H1 (cell line): ENCODE measurements at regions not wholly inside any gene's neighbourhood (a gene's known extent, or its start where the extent isn't known, plus 50 kb on each side); places are given as distances from the start of the nearest gene placed in this dataset.

ENCODE experiments used
- CTCF ChIA-PET: fragments of 300-600 bp; sonication (Branson Sonifier 250); formaldehyde crosslinking; loops from one replicate; lab custom pipeline; 2021; ENCODE audit not compliant: partially characterized antibody; lab: Charles Lee
- POLR2A ChIA-PET: fragments of 300-600 bp; sonication (Branson Sonifier 250); formaldehyde crosslinking; loops from one replicate; lab custom pipeline; 2021; ENCODE audit warnings: inconsistent platforms; ENCODE audit not compliant: partially characterized antibody; lab: Charles Lee
- DNase-seq, 2 experiments: peaks; one replicate each; pipeline versions ENCODE4 v3.0.0 to v3.0.0-alpha.2; 2010 to 2022; ENCODE audit warnings: low spot score in 2 of 2, low read depth in 1 of 2, mixed read lengths in 1 of 2
- FAIRE-seq: peaks from 2 replicates; lab custom pipeline; 2011; peaks lifted over from hg19 to GRCh38; lab: Jason Lieb, UNC
- H2AFZ ChIP-seq: 2 replicates; pipeline ENCODE4 v1.8.1; 2012; ENCODE audit warnings: low read length, inconsistent platforms
- H2AK5ac ChIP-seq: 2 replicates; pipeline ENCODE4 v1.6.1; 2013; ENCODE audit warnings: low read depth, low read length
- H2BK120ac ChIP-seq: replicated peaks from 2 replicates; pipeline ENCODE3; 2013; ENCODE audit warnings: low read depth, low read length, inconsistent platforms
- H2BK12ac ChIP-seq: 2 replicates; pipeline ENCODE4 v1.6.1; 2013; ENCODE audit warnings: low read depth, low read length
- H2BK15ac ChIP-seq: 2 replicates; pipeline ENCODE4 v1.6.1; 2013; ENCODE audit warnings: low read length
- H2BK20ac ChIP-seq: 2 replicates; pipeline ENCODE4 v1.6.1; 2013; ENCODE audit warnings: low read length
- H2BK5ac ChIP-seq: 2 replicates; pipeline ENCODE4 v1.6.1; 2013; ENCODE audit warnings: low read depth, low read length
- H3K14ac ChIP-seq: 2 replicates; pipeline ENCODE4 v1.6.1; 2013; ENCODE audit warnings: inconsistent platforms; ENCODE audit not compliant: insufficient read length
- H3K18ac ChIP-seq: 2 replicates; pipeline ENCODE4 v1.6.1; 2013; ENCODE audit warnings: low read length; ENCODE audit errors: extremely low read depth
- H3K23ac ChIP-seq: 2 replicates; pipeline ENCODE4 v1.6.1; 2013; ENCODE audit warnings: inconsistent platforms; ENCODE audit not compliant: insufficient read length
- H3K23me2 ChIP-seq: 2 replicates; pipeline ENCODE4 v1.6.1; 2013; ENCODE audit warnings: low read depth, low read length
- H3K27ac ChIP-seq: 2 replicates; pipeline ENCODE4 v1.6.1; 2011; ENCODE audit warnings: low read depth, low read length, inconsistent platforms
- H3K27me3 ChIP-seq, 4 experiments: replicated peaks in 1 of 4; 1 replicate in 1 of 4; 2 replicates in 3 of 4; pipeline versions ENCODE4 v1.6.1 to v1.8.1; 2011 to 2013; ENCODE audit warnings: low read length in 3 of 4, mild to moderate bottlenecking in 3 of 4, inconsistent platforms in 2 of 4, mixed read lengths in 2 of 4, moderate library complexity in 1 of 4; ENCODE audit not compliant: control insufficient read depth in 3 of 4, insufficient read depth in 3 of 4; ENCODE audit errors: extremely low read depth in 1 of 4
- H3K36me3 ChIP-seq, 4 experiments: 2 replicates each; pipeline versions ENCODE4 v1.6.1 to v1.8.1; 2011 to 2013; ENCODE audit warnings: mild to moderate bottlenecking in 4 of 4, low read length in 3 of 4, moderate library complexity in 2 of 4, control low read depth in 1 of 4, inconsistent platforms in 1 of 4; ENCODE audit not compliant: insufficient read depth in 4 of 4, control insufficient read depth in 2 of 4
- H3K4ac ChIP-seq: replicated peaks from 2 replicates; pipeline ENCODE3; 2013; ENCODE audit warnings: low read length, low read depth, mixed read lengths, inconsistent platforms; ENCODE audit not compliant: insufficient read length
- H3K4me1 ChIP-seq, 4 experiments: replicated peaks in 1 of 4; 1 replicate in 1 of 4; 2 replicates in 3 of 4; pipeline versions ENCODE4 v1.6.1 to v1.8.1; 2011 to 2013; ENCODE audit warnings: low read length in 3 of 4, inconsistent platforms in 2 of 4, mixed read lengths in 1 of 4; ENCODE audit not compliant: insufficient read depth in 4 of 4, control insufficient read depth in 3 of 4
- H3K4me2 ChIP-seq, 2 experiments: 2 replicates each; pipeline versions ENCODE4 v1.6.1 to v1.8.1; 2011 to 2013; ENCODE audit warnings: low read depth in 2 of 2, low read length in 2 of 2, control low read depth in 1 of 2, inconsistent platforms in 1 of 2, mild to moderate bottlenecking in 1 of 2; ENCODE audit not compliant: insufficient read depth in 1 of 2
- H3K4me3 ChIP-seq, 4 experiments: fragments of 200-600, 300-600 bp in 1 of 4; sonication (generic), shearing (Covaris generic), sonication (Bioruptor Twin) in 1 of 4; 2 replicates each; pipeline versions ENCODE4 v1.5.1 to v1.8.1; 2011 to 2016; ENCODE audit warnings: low read length in 4 of 4, low read depth in 3 of 4, control low read depth in 2 of 4, inconsistent platforms in 2 of 4, mild to moderate bottlenecking in 2 of 4, mixed read lengths in 1 of 4, moderate library complexity in 1 of 4; ENCODE audit not compliant: insufficient read depth in 2 of 4; ENCODE audit errors: extremely low read depth in 1 of 4
- H3K56ac ChIP-seq: replicated peaks from 2 replicates; pipeline ENCODE3; 2013; ENCODE audit warnings: low read depth, mild to moderate bottlenecking, mixed read lengths, low read length, inconsistent platforms; ENCODE audit not compliant: insufficient read length
- H3K79me1 ChIP-seq: 2 replicates; pipeline ENCODE4 v1.6.1; 2013; ENCODE audit warnings: low read depth, low read length, control low read depth
- H3K79me2 ChIP-seq, 2 experiments: 2 replicates each; pipeline versions ENCODE4 v1.6.1 to v1.8.1; 2012 to 2013; ENCODE audit warnings: low read length in 2 of 2, mild to moderate bottlenecking in 2 of 2, inconsistent platforms in 1 of 2; ENCODE audit not compliant: insufficient read depth in 2 of 2, control insufficient read depth in 1 of 2
- H3K9ac ChIP-seq, 4 experiments: replicated peaks in 1 of 4; 1 replicate in 1 of 4; 2 replicates in 3 of 4; pipeline versions ENCODE4 v1.6.1 to v1.8.1; 2011 to 2013; ENCODE audit warnings: low read depth in 3 of 4, low read length in 3 of 4, control low read depth in 2 of 4, mild to moderate bottlenecking in 2 of 4, moderate library complexity in 2 of 4, inconsistent platforms in 1 of 4; ENCODE audit errors: extremely low read depth in 1 of 4
- H3K9me3 ChIP-seq, 2 experiments: 2 replicates each; pipeline versions ENCODE4 v1.6.1 to v1.8.1; 2012 to 2013; ENCODE audit warnings: mild to moderate bottlenecking in 2 of 2, moderate library complexity in 2 of 2, control low read depth in 1 of 2, inconsistent platforms in 1 of 2, low read depth in 1 of 2, low read length in 1 of 2, mixed read lengths in 1 of 2; ENCODE audit not compliant: insufficient read depth in 2 of 2
- H4K20me1 ChIP-seq, 2 experiments: replicated peaks in 1 of 2; 2 replicates each; pipeline versions ENCODE3 to v1.8.1; 2011 to 2013; ENCODE audit warnings: inconsistent platforms in 2 of 2, low read length in 2 of 2, mild to moderate bottlenecking in 1 of 2; ENCODE audit not compliant: insufficient read depth in 2 of 2, control insufficient read depth in 1 of 2
- H4K5ac ChIP-seq: 2 replicates; pipeline ENCODE4 v1.6.1; 2013; ENCODE audit warnings: low read length, low read depth, mixed read lengths, inconsistent platforms; ENCODE audit not compliant: insufficient read length
- H4K8ac ChIP-seq: 2 replicates; pipeline ENCODE4 v1.8.0; 2013; ENCODE audit warnings: mild to moderate bottlenecking, moderate library complexity, low read length, inconsistent platforms; ENCODE audit not compliant: insufficient read depth; ENCODE audit errors: extremely low read depth
- H4K91ac ChIP-seq: replicated peaks from 2 replicates; pipeline ENCODE3; 2013; ENCODE audit warnings: low read length, mixed read lengths, inconsistent platforms; ENCODE audit not compliant: insufficient read length
- GABPA ChIP-seq: IDR thresholded peaks from 2 replicates; pipeline ENCODE4 v1.6.1; 2011; ENCODE audit warnings: mild to moderate bottlenecking, low read length, moderate library complexity, borderline replicate concordance; ENCODE audit not compliant: insufficient read depth
- HDAC2 ChIP-seq, 2 experiments: fragments of 300-600 bp in 1 of 2; sonication (generic) in 1 of 2; IDR thresholded peaks; 2 replicates each; pipeline ENCODE4 v1.6.1; 2011 to 2012; ENCODE audit warnings: low read depth in 2 of 2, low read length in 2 of 2, mild to moderate bottlenecking in 2 of 2, moderate library complexity in 2 of 2, borderline replicate concordance in 1 of 2, inconsistent platforms in 1 of 2
- KDM4A ChIP-seq: IDR thresholded peaks from one replicate; pipeline ENCODE4 v1.7.1; 2012; ENCODE audit warnings: low read depth, mild to moderate bottlenecking, moderate library complexity, low read length, inconsistent platforms; ENCODE audit not compliant: severe bottlenecking
- KDM5A ChIP-seq: fragments of 200-600 bp; IDR thresholded peaks from 2 replicates; pipeline ENCODE4 v1.7.1; 2012; ENCODE audit warnings: mild to moderate bottlenecking, low read length, inconsistent platforms, mixed read lengths
- NRF1 ChIP-seq: IDR thresholded peaks from 2 replicates; pipeline ENCODE4 v1.6.1; 2011; ENCODE audit warnings: mild to moderate bottlenecking, low read depth, low read length, improper control_type of control experiment
- SP2 ChIP-seq: IDR thresholded peaks from 2 replicates; pipeline ENCODE4 v1.6.1; 2012; ENCODE audit warnings: mild to moderate bottlenecking, low read length, inconsistent platforms
- ZNF274 ChIP-seq: IDR thresholded peaks from 2 replicates; pipeline ENCODE4 v1.7.0; 2012; ENCODE audit warnings: low read length, borderline replicate concordance; ENCODE audit errors: extremely low read depth
- WGBS, 2 experiments: shearing (Covaris generic) in 1 of 2; methylation state at CpG; one replicate each; pipeline versions ENCODE4 v1.1.6 to v1.1.7; 2013 to 2015; ENCODE audit warnings: low lambda C conversion rate in 2 of 2, mixed read lengths in 2 of 2, inconsistent platforms in 1 of 2, low coverage in 1 of 2, missing lambda C conversion rate in 1 of 2; ENCODE audit not compliant: insufficient replicate concordance in 2 of 2, insufficient coverage in 1 of 2, insufficient read length in 1 of 2; ENCODE audit errors: extremely low coverage in 1 of 2, missing lambda C conversion rate in 1 of 2; 5-methylcytosine and 5-hydroxymethylcytosine counted together

GRCh38 chr5:125429498-125429897 lies 683.1 kb upstream of the ZNF608 start:
- Histone ChIP-seq H3K4me3 (no peak overlapping the region), H3K9ac (no peak overlapping the region), H3K18ac (no peak overlapping the region), H2AFZ (no peak overlapping the region; the same call in 1 of the 2 replicates), H3K23me2 (no peaks in the 10 kb centered on the region), H2BK5ac (no peak overlapping the region), H4K8ac (no peak overlapping the region), H3K4me2 (no peak overlapping the region), H3K27ac (no peak overlapping the region), H3K4me1 (peaks cover 0 to 4% (median under 1%) of the 10 kb centered on the region in 4 experiments; a peak in 2 of 7 replicates), H2BK20ac (no peak overlapping the region), H3K79me1 (no peaks in the 10 kb centered on the region), H3K23ac (no peak overlapping the region), H3K14ac (no peak overlapping the region), H4K5ac (no peak overlapping the region), H2BK12ac (no peak overlapping the region), H2BK15ac (no peak overlapping the region), H3K36me3 (no peaks in the 10 kb centered on the region), H3K79me2 (no peaks in the 10 kb centered on the region), H4K20me1 (no peaks in the 10 kb centered on the region), H3K9me3 (no peaks in the 10 kb centered on the region), H2BK120ac (no peak overlapping the region), H2AK5ac (no peak overlapping the region), H3K27me3 (no peaks in the 10 kb centered on the region), H3K56ac (no peak overlapping the region), H4K91ac (no peak overlapping the region), H3K4ac (no peak overlapping the region)
- DNase-seq = no peak
- CTCF ChIA-PET = interaction anchor here (1.5 kb wide), 1 partner anchor 10 kb away, joined by 4 read pairs; no protein-coding TSS in a partner anchor
- no peak for FAIRE-seq
- POLR2A ChIA-PET = no interaction called here
- 81% methylated on average over 1 of the region's 1 CpG; no CpG with 5 or more reads in 1 of the 2 experiments for WGBS, 2 experiments
- no peak for TF ChIP-seq HDAC2 (IDR thresholded peaks at IDR 0.05; ENCODE audit: borderline replicate concordance in 1 of 2, low read depth in 2 of 2, low read length in 2 of 2)
- TF ChIP-seq ZNF274 = no peak
- no peak for TF ChIP-seq KDM4A
- no peak for TF ChIP-seq SP2
- no peak for TF ChIP-seq GABPA
- no peak for TF ChIP-seq KDM5A
- TF ChIP-seq NRF1 = no peak
